ENCODE measurements at regions not wholly inside any gene's neighbourhood (a gene's known extent, or its start where the extent isn't known, plus 50 kb on each side); places are given as distances from the start of the nearest gene placed in this dataset.

DNA sequence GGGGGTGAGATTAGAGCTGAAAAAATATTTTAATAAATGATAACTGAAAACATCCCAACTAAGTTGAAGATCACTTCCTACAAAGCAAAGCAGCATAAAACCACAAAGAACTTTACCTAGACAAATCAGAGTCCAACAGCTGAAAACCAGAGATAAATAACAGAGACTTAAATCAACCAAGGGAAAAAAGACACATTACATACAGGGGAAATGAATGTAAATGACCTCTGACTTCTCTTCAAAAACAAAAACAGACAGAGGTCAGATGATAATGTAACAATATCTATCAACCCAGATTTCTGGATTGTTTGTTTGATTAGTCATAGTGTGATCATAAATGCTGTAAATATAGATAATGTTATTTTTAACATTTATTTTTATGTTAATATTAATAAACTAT is 782.8 kb downstream of the TFAP2A start:
- Histone ChIP-seq H3K56ac (ENCODE audit: extremely low read depth, insufficient read depth, low read length) (no peak overlapping the region), H4K20me1 (ENCODE audit: insufficient read depth, low read length) (no peaks in the 10 kb centered on the region), H3K4me3 (ENCODE audit: insufficient read depth, low read depth, low read length) (no peak overlapping the region), H2BK15ac (ENCODE audit: low read depth, low read length) (no peak overlapping the region), H3K9me3 (ENCODE audit: control insufficient read depth, insufficient read depth, low read length) (peaks cover 7% of the 10 kb centered on the region; the same call in 1 of the 2 replicates), H2BK120ac (ENCODE audit: low read depth, low read length) (no peak overlapping the region), H2BK20ac (ENCODE audit: low read depth, low read length) (no peak overlapping the region), H3K4ac (ENCODE audit: low read depth, low read length) (no peak overlapping the region), H3K9ac (ENCODE audit: low read depth, low read length) (no peak overlapping the region), H3K36me3 (ENCODE audit: control insufficient read depth, insufficient read depth, low read length) (no peaks in the 10 kb centered on the region), H3K79me1 (ENCODE audit: low read depth in 1 of 2, low read length in 2 of 2) (no peaks in the 10 kb centered on the region), H3K14ac (replicated peaks; ENCODE audit: low read depth, low read length) (no peak overlapping the region), H4K91ac (ENCODE audit: insufficient read depth, low read depth, low read length) (no peak overlapping the region), H4K5ac (ENCODE audit: low read depth, low read length) (no peak overlapping the region), H4K8ac (ENCODE audit: low read depth in 2 of 2, low read length in 2 of 2) (no peak overlapping the region), H3K9me1 (ENCODE audit: insufficient read depth, low read length) (no peaks in the 10 kb centered on the region), H2AK9ac (replicated peaks; ENCODE audit: low read depth, low read length, poor library complexity) (no peak overlapping the region), H2BK5ac (ENCODE audit: low read depth, low read length, poor library complexity, severe bottlenecking) (no peak overlapping the region), H3K27me3 (ENCODE audit: control insufficient read depth, insufficient read depth, low read length) (no peaks in the 10 kb centered on the region), H3K18ac (ENCODE audit: low read depth, low read length) (no peak overlapping the region), H3K4me2 (ENCODE audit: low read depth, low read length) (no peak overlapping the region), H2AFZ (replicated peaks; ENCODE audit: low read length, poor library complexity) (no peak overlapping the region), H3K4me1 (ENCODE audit: control insufficient read depth, insufficient read depth, low read length) (0 out of 2 replicates have a peak, but pooled peaks cover 3% of the 10 kb centered on the region), H3K23ac (ENCODE audit: low read depth, low read length) (no peak overlapping the region), H3K27ac (ENCODE audit: insufficient read depth, low read length) (no peak overlapping the region), H2AK5ac (ENCODE audit: low read depth, low read length) (no peak overlapping the region)
- DNase-seq (no peak), ATAC-seq (ENCODE audit: low read depth) (no peak)
- ChIA-PET POLR2A (ENCODE audit: unreplicated experiment) (interaction anchor here (0.7 kb wide), 1 partner anchor 1100 kb away, joined by 4 read pairs; no protein-coding TSS in a partner anchor), CTCF (no interaction called here)
- dilution Hi-C loops (cut with HindIII; ENCODE audit: low sequenced_read_pairs, unreplicated experiment), result no loop called here
- in situ Hi-C loops (cut with MboI; ENCODE audit: low sequenced_read_pairs), result no loop called here
- no peak for TF ChIP-seq MXI1 (IDR thresholded peaks at IDR 0.05; ENCODE audit: borderline replicate concordance, low read depth, low read length)
- no peak for TF ChIP-seq CHD1 (IDR thresholded peaks at IDR 0.05; ENCODE audit: low read depth, low read length)
- TF ChIP-seq, protein P1, sequence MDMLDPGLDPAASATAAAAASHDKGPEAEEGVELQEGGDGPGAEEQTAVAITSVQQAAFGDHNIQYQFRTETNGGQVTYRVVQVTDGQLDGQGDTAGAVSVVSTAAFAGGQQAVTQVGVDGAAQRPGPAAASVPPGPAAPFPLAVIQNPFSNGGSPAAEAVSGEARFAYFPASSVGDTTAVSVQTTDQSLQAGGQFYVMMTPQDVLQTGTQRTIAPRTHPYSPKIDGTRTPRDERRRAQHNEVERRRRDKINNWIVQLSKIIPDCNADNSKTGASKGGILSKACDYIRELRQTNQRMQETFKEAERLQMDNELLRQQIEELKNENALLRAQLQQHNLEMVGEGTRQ (IDR thresholded peaks at IDR 0.05; ENCODE audit: low read depth, low read length), result no peak
- no peak for TF ChIP-seq CEBPB (IDR thresholded peaks at IDR 0.05; ENCODE audit: low read depth, low read length)
- no peak for TF ChIP-seq MAFK (IDR thresholded peaks at IDR 0.05; ENCODE audit: low read depth, low read length)
- no peak for TF ChIP-seq POLR2A (IDR thresholded peaks at IDR 0.05; ENCODE audit: low read depth, low read length)
- TF ChIP-seq MAZ (IDR thresholded peaks at IDR 0.05; ENCODE audit: borderline replicate concordance, low read depth, low read length), result no peak
- TF ChIP-seq NFE2L2 (IDR thresholded peaks at IDR 0.05; ENCODE audit: low read depth, low read length), result no peak
- TF ChIP-seq, protein P2, sequence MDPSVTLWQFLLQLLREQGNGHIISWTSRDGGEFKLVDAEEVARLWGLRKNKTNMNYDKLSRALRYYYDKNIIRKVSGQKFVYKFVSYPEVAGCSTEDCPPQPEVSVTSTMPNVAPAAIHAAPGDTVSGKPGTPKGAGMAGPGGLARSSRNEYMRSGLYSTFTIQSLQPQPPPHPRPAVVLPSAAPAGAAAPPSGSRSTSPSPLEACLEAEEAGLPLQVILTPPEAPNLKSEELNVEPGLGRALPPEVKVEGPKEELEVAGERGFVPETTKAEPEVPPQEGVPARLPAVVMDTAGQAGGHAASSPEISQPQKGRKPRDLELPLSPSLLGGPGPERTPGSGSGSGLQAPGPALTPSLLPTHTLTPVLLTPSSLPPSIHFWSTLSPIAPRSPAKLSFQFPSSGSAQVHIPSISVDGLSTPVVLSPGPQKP (IDR thresholded peaks at IDR 0.05; ENCODE audit: borderline replicate concordance, low read depth, low read length), result no peak
- no peak for TF ChIP-seq FOS (IDR thresholded peaks at IDR 0.05; ENCODE audit: low read depth, low read length)
- TF ChIP-seq RAD21 (IDR thresholded peaks at IDR 0.05; ENCODE audit: low read length), result no peak
- TF ChIP-seq BHLHE40 (IDR thresholded peaks at IDR 0.05; ENCODE audit: low read depth, low read length), result no peak
- no peak for TF ChIP-seq SMC3 (IDR thresholded peaks at IDR 0.05; ENCODE audit: low read depth, low read length)
- TF ChIP-seq, protein P3, sequence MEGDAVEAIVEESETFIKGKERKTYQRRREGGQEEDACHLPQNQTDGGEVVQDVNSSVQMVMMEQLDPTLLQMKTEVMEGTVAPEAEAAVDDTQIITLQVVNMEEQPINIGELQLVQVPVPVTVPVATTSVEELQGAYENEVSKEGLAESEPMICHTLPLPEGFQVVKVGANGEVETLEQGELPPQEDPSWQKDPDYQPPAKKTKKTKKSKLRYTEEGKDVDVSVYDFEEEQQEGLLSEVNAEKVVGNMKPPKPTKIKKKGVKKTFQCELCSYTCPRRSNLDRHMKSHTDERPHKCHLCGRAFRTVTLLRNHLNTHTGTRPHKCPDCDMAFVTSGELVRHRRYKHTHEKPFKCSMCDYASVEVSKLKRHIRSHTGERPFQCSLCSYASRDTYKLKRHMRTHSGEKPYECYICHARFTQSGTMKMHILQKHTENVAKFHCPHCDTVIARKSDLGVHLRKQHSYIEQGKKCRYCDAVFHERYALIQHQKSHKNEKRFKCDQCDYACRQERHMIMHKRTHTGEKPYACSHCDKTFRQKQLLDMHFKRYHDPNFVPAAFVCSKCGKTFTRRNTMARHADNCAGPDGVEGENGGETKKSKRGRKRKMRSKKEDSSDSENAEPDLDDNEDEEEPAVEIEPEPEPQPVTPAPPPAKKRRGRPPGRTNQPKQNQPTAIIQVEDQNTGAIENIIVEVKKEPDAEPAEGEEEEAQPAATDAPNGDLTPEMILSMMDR (conservative IDR thresholded peaks at IDR 0.05; ENCODE audit: low read depth, low read length), result no peak
- no peak for TF ChIP-seq RCOR1 (IDR thresholded peaks at IDR 0.05; ENCODE audit: insufficient replicate concordance, low read length)
- TF ChIP-seq RFX5 (IDR thresholded peaks at IDR 0.05; ENCODE audit: low read depth, low read length), result no peak
- intact Hi-C loops (cut with micrococcal nuclease), result no loop called here
- no TSS peak for BruUV-seq (replicated peaks)
